ENCODE measurements at regions not wholly inside any gene's neighbourhood (a gene's known extent, or its start where the extent isn't known, plus 50 kb on each side); places are given as distances from the start of the nearest gene placed in this dataset.

DNA sequence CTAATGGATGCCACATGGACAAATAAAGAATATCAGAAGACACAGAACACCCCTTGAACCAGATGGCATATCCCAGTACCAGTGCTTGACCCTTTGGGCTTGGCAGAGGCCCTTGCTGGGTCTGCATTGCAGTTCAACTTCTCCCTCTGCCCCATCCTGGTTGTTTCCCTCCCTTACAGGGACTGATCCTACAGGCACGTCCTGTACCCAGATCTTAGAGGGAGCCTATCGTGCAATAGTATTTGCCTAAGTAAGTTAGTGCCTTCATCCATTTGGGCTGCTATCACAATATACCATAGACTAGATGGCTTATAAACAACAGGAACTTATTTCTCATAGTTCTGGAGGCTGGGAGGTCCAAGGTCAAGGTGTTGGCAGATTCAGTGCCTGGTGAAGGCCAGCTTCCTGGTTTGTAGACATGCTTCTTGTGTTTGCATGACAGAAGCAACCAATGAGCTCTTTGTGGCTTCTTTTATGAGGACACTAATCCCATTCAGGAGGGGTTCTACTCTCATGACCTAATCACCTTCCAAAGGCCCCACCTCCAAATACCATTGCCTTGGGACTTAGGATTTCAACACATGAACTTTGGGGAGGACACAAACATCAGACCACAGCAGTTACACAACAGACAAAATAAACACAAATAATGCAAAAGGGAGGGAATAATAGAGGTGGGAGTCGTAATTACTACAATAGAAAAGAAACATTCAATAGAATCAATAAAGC lies 146.5 kb upstream of the MSX1 start:
- TF ChIP-seq CEBPB (IDR thresholded peaks at IDR 0.05; ENCODE audit: low read depth) (no peak), POLR2A (IDR thresholded peaks at IDR 0.05; ENCODE audit: borderline replicate concordance, extremely low read depth, insufficient read depth, insufficient read length) (no peak)
- TF ChIP-seq, protein P1, sequence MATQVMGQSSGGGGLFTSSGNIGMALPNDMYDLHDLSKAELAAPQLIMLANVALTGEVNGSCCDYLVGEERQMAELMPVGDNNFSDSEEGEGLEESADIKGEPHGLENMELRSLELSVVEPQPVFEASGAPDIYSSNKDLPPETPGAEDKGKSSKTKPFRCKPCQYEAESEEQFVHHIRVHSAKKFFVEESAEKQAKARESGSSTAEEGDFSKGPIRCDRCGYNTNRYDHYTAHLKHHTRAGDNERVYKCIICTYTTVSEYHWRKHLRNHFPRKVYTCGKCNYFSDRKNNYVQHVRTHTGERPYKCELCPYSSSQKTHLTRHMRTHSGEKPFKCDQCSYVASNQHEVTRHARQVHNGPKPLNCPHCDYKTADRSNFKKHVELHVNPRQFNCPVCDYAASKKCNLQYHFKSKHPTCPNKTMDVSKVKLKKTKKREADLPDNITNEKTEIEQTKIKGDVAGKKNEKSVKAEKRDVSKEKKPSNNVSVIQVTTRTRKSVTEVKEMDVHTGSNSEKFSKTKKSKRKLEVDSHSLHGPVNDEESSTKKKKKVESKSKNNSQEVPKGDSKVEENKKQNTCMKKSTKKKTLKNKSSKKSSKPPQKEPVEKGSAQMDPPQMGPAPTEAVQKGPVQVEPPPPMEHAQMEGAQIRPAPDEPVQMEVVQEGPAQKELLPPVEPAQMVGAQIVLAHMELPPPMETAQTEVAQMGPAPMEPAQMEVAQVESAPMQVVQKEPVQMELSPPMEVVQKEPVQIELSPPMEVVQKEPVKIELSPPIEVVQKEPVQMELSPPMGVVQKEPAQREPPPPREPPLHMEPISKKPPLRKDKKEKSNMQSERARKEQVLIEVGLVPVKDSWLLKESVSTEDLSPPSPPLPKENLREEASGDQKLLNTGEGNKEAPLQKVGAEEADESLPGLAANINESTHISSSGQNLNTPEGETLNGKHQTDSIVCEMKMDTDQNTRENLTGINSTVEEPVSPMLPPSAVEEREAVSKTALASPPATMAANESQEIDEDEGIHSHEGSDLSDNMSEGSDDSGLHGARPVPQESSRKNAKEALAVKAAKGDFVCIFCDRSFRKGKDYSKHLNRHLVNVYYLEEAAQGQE (IDR thresholded peaks at IDR 0.05; ENCODE audit: low read depth): no peak
- TF ChIP-seq, protein P2, sequence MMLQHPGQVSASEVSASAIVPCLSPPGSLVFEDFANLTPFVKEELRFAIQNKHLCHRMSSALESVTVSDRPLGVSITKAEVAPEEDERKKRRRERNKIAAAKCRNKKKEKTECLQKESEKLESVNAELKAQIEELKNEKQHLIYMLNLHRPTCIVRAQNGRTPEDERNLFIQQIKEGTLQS (IDR thresholded peaks at IDR 0.05): no peak
- TF ChIP-seq, protein P3, sequence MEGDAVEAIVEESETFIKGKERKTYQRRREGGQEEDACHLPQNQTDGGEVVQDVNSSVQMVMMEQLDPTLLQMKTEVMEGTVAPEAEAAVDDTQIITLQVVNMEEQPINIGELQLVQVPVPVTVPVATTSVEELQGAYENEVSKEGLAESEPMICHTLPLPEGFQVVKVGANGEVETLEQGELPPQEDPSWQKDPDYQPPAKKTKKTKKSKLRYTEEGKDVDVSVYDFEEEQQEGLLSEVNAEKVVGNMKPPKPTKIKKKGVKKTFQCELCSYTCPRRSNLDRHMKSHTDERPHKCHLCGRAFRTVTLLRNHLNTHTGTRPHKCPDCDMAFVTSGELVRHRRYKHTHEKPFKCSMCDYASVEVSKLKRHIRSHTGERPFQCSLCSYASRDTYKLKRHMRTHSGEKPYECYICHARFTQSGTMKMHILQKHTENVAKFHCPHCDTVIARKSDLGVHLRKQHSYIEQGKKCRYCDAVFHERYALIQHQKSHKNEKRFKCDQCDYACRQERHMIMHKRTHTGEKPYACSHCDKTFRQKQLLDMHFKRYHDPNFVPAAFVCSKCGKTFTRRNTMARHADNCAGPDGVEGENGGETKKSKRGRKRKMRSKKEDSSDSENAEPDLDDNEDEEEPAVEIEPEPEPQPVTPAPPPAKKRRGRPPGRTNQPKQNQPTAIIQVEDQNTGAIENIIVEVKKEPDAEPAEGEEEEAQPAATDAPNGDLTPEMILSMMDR (IDR thresholded peaks at IDR 0.05 in 2 of 3, conservative IDR thresholded peaks at IDR 0.05 in 1 of 3; ENCODE audit: borderline replicate concordance in 1 of 3, insufficient read depth in 1 of 3, low read depth in 2 of 3, low read length in 2 of 3): no peak
